H1 (cell line): ENCODE measurements at regions not wholly inside any gene's neighbourhood (a gene's known extent, or its start where the extent isn't known, plus 50 kb on each side); places are given as distances from the start of the nearest gene placed in this dataset.

Experiments
- CTCF ChIA-PET: fragments of 300-600 bp; sonication (Branson Sonifier 250); formaldehyde crosslinking; loops from one replicate; lab custom pipeline; 2021; ENCODE audit not compliant: partially characterized antibody; lab: Charles Lee
- POLR2A ChIA-PET: fragments of 300-600 bp; sonication (Branson Sonifier 250); formaldehyde crosslinking; loops from one replicate; lab custom pipeline; 2021; ENCODE audit warnings: inconsistent platforms; ENCODE audit not compliant: partially characterized antibody; lab: Charles Lee
- DNase-seq, 2 experiments: peaks; one replicate each; pipeline versions ENCODE4 v3.0.0 to v3.0.0-alpha.2; 2010 to 2022; ENCODE audit warnings: low spot score in 2 of 2, low read depth in 1 of 2, mixed read lengths in 1 of 2
- FAIRE-seq: peaks from 2 replicates; lab custom pipeline; 2011; peaks lifted over from hg19 to GRCh38; lab: Jason Lieb, UNC
- H2AFZ ChIP-seq: 2 replicates; pipeline ENCODE4 v1.8.1; 2012; ENCODE audit warnings: low read length, inconsistent platforms
- H2AK5ac ChIP-seq: 2 replicates; pipeline ENCODE4 v1.6.1; 2013; ENCODE audit warnings: low read depth, low read length
- H2BK120ac ChIP-seq: replicated peaks from 2 replicates; pipeline ENCODE3; 2013; ENCODE audit warnings: low read depth, low read length, inconsistent platforms
- H2BK12ac ChIP-seq: 2 replicates; pipeline ENCODE4 v1.6.1; 2013; ENCODE audit warnings: low read depth, low read length
- H2BK15ac ChIP-seq: 2 replicates; pipeline ENCODE4 v1.6.1; 2013; ENCODE audit warnings: low read length
- H2BK20ac ChIP-seq: 2 replicates; pipeline ENCODE4 v1.6.1; 2013; ENCODE audit warnings: low read length
- H2BK5ac ChIP-seq: 2 replicates; pipeline ENCODE4 v1.6.1; 2013; ENCODE audit warnings: low read depth, low read length
- H3K14ac ChIP-seq: 2 replicates; pipeline ENCODE4 v1.6.1; 2013; ENCODE audit warnings: inconsistent platforms; ENCODE audit not compliant: insufficient read length
- H3K18ac ChIP-seq: 2 replicates; pipeline ENCODE4 v1.6.1; 2013; ENCODE audit warnings: low read length; ENCODE audit errors: extremely low read depth
- H3K23ac ChIP-seq: 2 replicates; pipeline ENCODE4 v1.6.1; 2013; ENCODE audit warnings: inconsistent platforms; ENCODE audit not compliant: insufficient read length
- H3K23me2 ChIP-seq: 2 replicates; pipeline ENCODE4 v1.6.1; 2013; ENCODE audit warnings: low read depth, low read length
- H3K27ac ChIP-seq: 2 replicates; pipeline ENCODE4 v1.6.1; 2011; ENCODE audit warnings: low read depth, low read length, inconsistent platforms
- H3K27me3 ChIP-seq, 4 experiments: replicated peaks in 1 of 4; 1 replicate in 1 of 4; 2 replicates in 3 of 4; pipeline versions ENCODE4 v1.6.1 to v1.8.1; 2011 to 2013; ENCODE audit warnings: low read length in 3 of 4, mild to moderate bottlenecking in 3 of 4, inconsistent platforms in 2 of 4, mixed read lengths in 2 of 4, moderate library complexity in 1 of 4; ENCODE audit not compliant: control insufficient read depth in 3 of 4, insufficient read depth in 3 of 4; ENCODE audit errors: extremely low read depth in 1 of 4
- H3K36me3 ChIP-seq, 4 experiments: 2 replicates each; pipeline versions ENCODE4 v1.6.1 to v1.8.1; 2011 to 2013; ENCODE audit warnings: mild to moderate bottlenecking in 4 of 4, low read length in 3 of 4, moderate library complexity in 2 of 4, control low read depth in 1 of 4, inconsistent platforms in 1 of 4; ENCODE audit not compliant: insufficient read depth in 4 of 4, control insufficient read depth in 2 of 4
- H3K4ac ChIP-seq: replicated peaks from 2 replicates; pipeline ENCODE3; 2013; ENCODE audit warnings: low read length, low read depth, mixed read lengths, inconsistent platforms; ENCODE audit not compliant: insufficient read length
- H3K4me1 ChIP-seq, 4 experiments: replicated peaks in 1 of 4; 1 replicate in 1 of 4; 2 replicates in 3 of 4; pipeline versions ENCODE4 v1.6.1 to v1.8.1; 2011 to 2013; ENCODE audit warnings: low read length in 3 of 4, inconsistent platforms in 2 of 4, mixed read lengths in 1 of 4; ENCODE audit not compliant: insufficient read depth in 4 of 4, control insufficient read depth in 3 of 4
- H3K4me2 ChIP-seq, 2 experiments: 2 replicates each; pipeline versions ENCODE4 v1.6.1 to v1.8.1; 2011 to 2013; ENCODE audit warnings: low read depth in 2 of 2, low read length in 2 of 2, control low read depth in 1 of 2, inconsistent platforms in 1 of 2, mild to moderate bottlenecking in 1 of 2; ENCODE audit not compliant: insufficient read depth in 1 of 2
- H3K4me3 ChIP-seq, 4 experiments: fragments of 200-600, 300-600 bp in 1 of 4; sonication (generic), shearing (Covaris generic), sonication (Bioruptor Twin) in 1 of 4; 2 replicates each; pipeline versions ENCODE4 v1.5.1 to v1.8.1; 2011 to 2016; ENCODE audit warnings: low read length in 4 of 4, low read depth in 3 of 4, control low read depth in 2 of 4, inconsistent platforms in 2 of 4, mild to moderate bottlenecking in 2 of 4, mixed read lengths in 1 of 4, moderate library complexity in 1 of 4; ENCODE audit not compliant: insufficient read depth in 2 of 4; ENCODE audit errors: extremely low read depth in 1 of 4
- H3K56ac ChIP-seq: replicated peaks from 2 replicates; pipeline ENCODE3; 2013; ENCODE audit warnings: low read depth, mild to moderate bottlenecking, mixed read lengths, low read length, inconsistent platforms; ENCODE audit not compliant: insufficient read length
- H3K79me1 ChIP-seq: 2 replicates; pipeline ENCODE4 v1.6.1; 2013; ENCODE audit warnings: low read depth, low read length, control low read depth
- H3K79me2 ChIP-seq, 2 experiments: 2 replicates each; pipeline versions ENCODE4 v1.6.1 to v1.8.1; 2012 to 2013; ENCODE audit warnings: low read length in 2 of 2, mild to moderate bottlenecking in 2 of 2, inconsistent platforms in 1 of 2; ENCODE audit not compliant: insufficient read depth in 2 of 2, control insufficient read depth in 1 of 2
- H3K9ac ChIP-seq, 4 experiments: replicated peaks in 1 of 4; 1 replicate in 1 of 4; 2 replicates in 3 of 4; pipeline versions ENCODE4 v1.6.1 to v1.8.1; 2011 to 2013; ENCODE audit warnings: low read depth in 3 of 4, low read length in 3 of 4, control low read depth in 2 of 4, mild to moderate bottlenecking in 2 of 4, moderate library complexity in 2 of 4, inconsistent platforms in 1 of 4; ENCODE audit errors: extremely low read depth in 1 of 4
- H3K9me3 ChIP-seq, 2 experiments: 2 replicates each; pipeline versions ENCODE4 v1.6.1 to v1.8.1; 2012 to 2013; ENCODE audit warnings: mild to moderate bottlenecking in 2 of 2, moderate library complexity in 2 of 2, control low read depth in 1 of 2, inconsistent platforms in 1 of 2, low read depth in 1 of 2, low read length in 1 of 2, mixed read lengths in 1 of 2; ENCODE audit not compliant: insufficient read depth in 2 of 2
- H4K20me1 ChIP-seq, 2 experiments: replicated peaks in 1 of 2; 2 replicates each; pipeline versions ENCODE3 to v1.8.1; 2011 to 2013; ENCODE audit warnings: inconsistent platforms in 2 of 2, low read length in 2 of 2, mild to moderate bottlenecking in 1 of 2; ENCODE audit not compliant: insufficient read depth in 2 of 2, control insufficient read depth in 1 of 2
- H4K5ac ChIP-seq: 2 replicates; pipeline ENCODE4 v1.6.1; 2013; ENCODE audit warnings: low read length, low read depth, mixed read lengths, inconsistent platforms; ENCODE audit not compliant: insufficient read length
- H4K8ac ChIP-seq: 2 replicates; pipeline ENCODE4 v1.8.0; 2013; ENCODE audit warnings: mild to moderate bottlenecking, moderate library complexity, low read length, inconsistent platforms; ENCODE audit not compliant: insufficient read depth; ENCODE audit errors: extremely low read depth
- H4K91ac ChIP-seq: replicated peaks from 2 replicates; pipeline ENCODE3; 2013; ENCODE audit warnings: low read length, mixed read lengths, inconsistent platforms; ENCODE audit not compliant: insufficient read length
- CBX5 ChIP-seq: fragments of 300-800, 300-1000 bp; sonication (generic); IDR thresholded peaks from 2 replicates; pipeline ENCODE4 v1.7.1; 2016; ENCODE audit warnings: antibody characterized with exemption, low read length, low read depth
- CREB1 ChIP-seq: IDR thresholded peaks from 2 replicates; pipeline ENCODE4 v1.6.1; 2012; ENCODE audit warnings: inconsistent platforms
- CTCF ChIP-seq, 3 experiments: IDR thresholded peaks; 1 replicate in 2 of 3; 2 replicates in 1 of 3; pipeline versions ENCODE4 v1.5.1 to v1.6.1; 2011; ENCODE audit warnings: low read length in 3 of 3, mild to moderate bottlenecking in 3 of 3, inconsistent platforms in 2 of 3, low read depth in 1 of 3, moderate library complexity in 1 of 3; ENCODE audit not compliant: insufficient read depth in 1 of 3; ENCODE audit errors: control extremely low read depth in 1 of 3
- EGR1 ChIP-seq: IDR thresholded peaks from 2 replicates; pipeline ENCODE4 v1.6.1; 2011; ENCODE audit warnings: low read depth, low read length, borderline replicate concordance
- JUND ChIP-seq: IDR thresholded peaks from 2 replicates; pipeline ENCODE4 v1.6.1; 2011; ENCODE audit warnings: mild to moderate bottlenecking, improper control_type of control experiment, low read length
- SP2 ChIP-seq: IDR thresholded peaks from 2 replicates; pipeline ENCODE4 v1.6.1; 2012; ENCODE audit warnings: mild to moderate bottlenecking, low read length, inconsistent platforms
- SP4 ChIP-seq: IDR thresholded peaks from 2 replicates; pipeline ENCODE4 v1.6.1; 2012; ENCODE audit warnings: low read length, inconsistent platforms
- TCF12 ChIP-seq: IDR thresholded peaks from 2 replicates; pipeline ENCODE4 v1.6.1; 2011; ENCODE audit warnings: low read depth, mild to moderate bottlenecking, low read length
- WGBS, 2 experiments: shearing (Covaris generic) in 1 of 2; methylation state at CpG; one replicate each; pipeline versions ENCODE4 v1.1.6 to v1.1.7; 2013 to 2015; ENCODE audit warnings: low lambda C conversion rate in 2 of 2, mixed read lengths in 2 of 2, inconsistent platforms in 1 of 2, low coverage in 1 of 2, missing lambda C conversion rate in 1 of 2; ENCODE audit not compliant: insufficient replicate concordance in 2 of 2, insufficient coverage in 1 of 2, insufficient read length in 1 of 2; ENCODE audit errors: extremely low coverage in 1 of 2, missing lambda C conversion rate in 1 of 2; 5-methylcytosine and 5-hydroxymethylcytosine counted together

GRCh38 chr1:88204111-88204510, 480.0 kb upstream of the PKN2 start:
- ChIA-PET CTCF (interaction anchor here (1.1 kb wide), 1 partner anchor 47 kb away, joined by 3 read pairs; no protein-coding TSS in a partner anchor), POLR2A (no interaction called here)
- no peak overlapping the region for H3K4me3 ChIP-seq
- no peak overlapping the region for H2AK5ac ChIP-seq
- H2BK5ac ChIP-seq: no peak overlapping the region
- no peak overlapping the region for H3K4ac ChIP-seq
- H3K14ac ChIP-seq: no peak overlapping the region
- no peak overlapping the region for H2BK12ac ChIP-seq
- no peak for TF ChIP-seq TCF12
- no peak for TF ChIP-seq CBX5
- no peak for TF ChIP-seq SP4
- TF ChIP-seq CTCF (IDR thresholded peaks at IDR 0.05; ENCODE audit: control extremely low read depth in 1 of 3, insufficient read depth in 1 of 3, low read depth in 1 of 3, low read length in 3 of 3): no peak
- TF ChIP-seq SP2: no peak
- TF ChIP-seq JUND: no peak
- no peak for TF ChIP-seq EGR1
- no peak for TF ChIP-seq CREB1
- no peak overlapping the region for H2AFZ ChIP-seq
- no peak overlapping the region for H2BK120ac ChIP-seq
- H3K23me2 ChIP-seq: no peaks in the 10 kb centered on the region
- H4K5ac ChIP-seq: no peak overlapping the region
- no peak overlapping the region for H2BK15ac ChIP-seq
- no peak overlapping the region for H3K18ac ChIP-seq
- H3K4me1 ChIP-seq: no peaks in the 10 kb centered on the region
- H3K79me2 ChIP-seq: no peaks in the 10 kb centered on the region
- no peak overlapping the region for H3K56ac ChIP-seq
- no peak overlapping the region for H4K91ac ChIP-seq
- peaks cover 0 to 1% of the 10 kb centered on the region in 2 experiments for H4K20me1 ChIP-seq
- no peak overlapping the region for H3K27ac ChIP-seq
- no peak overlapping the region for H4K8ac ChIP-seq
- H3K79me1 ChIP-seq: no peaks in the 10 kb centered on the region
- no peaks in the 10 kb centered on the region for H3K27me3 ChIP-seq
- WGBS, 2 experiments: 57% methylated on average over 3 of the region's 3 CpGs; no CpG with 5 or more reads in 1 of the 2 experiments
- H3K9ac ChIP-seq: no peak overlapping the region
- no peak for FAIRE-seq
- H3K9me3 ChIP-seq: no peaks in the 10 kb centered on the region
- H3K23ac ChIP-seq: no peak overlapping the region
- no peak overlapping the region for H2BK20ac ChIP-seq
- H3K4me2 ChIP-seq: no peak overlapping the region
- DNase-seq: no peak
- H3K36me3 ChIP-seq: no peaks in the 10 kb centered on the region
